Neural progenitor cell (in vitro differentiated cells): ENCODE measurements at regions not wholly inside any gene's neighbourhood (a gene's known extent, or its start where the extent isn't known, plus 50 kb on each side); places are given as distances from the start of the nearest gene placed in this dataset.
"Not testable (repeated sequence)": the region's sequence is repeated elsewhere in the genome, so short reads cannot be mapped to it uniquely, and the experiment has no call there.

Experiments
- DNase-seq: peaks from one replicate; pipeline ENCODE4 v3.0.0-alpha.2; 2016; ENCODE audit warnings: low spot score
- H2AFZ ChIP-seq: fragments of 200-600 bp; sonication (generic); replicated peaks from 2 replicates; pipeline ENCODE4 v1.6.1; 2016; ENCODE audit warnings: antibody characterized with exemption
- H3F3A ChIP-seq: fragments of 200-600 bp; sonication (generic); 2 replicates; pipeline ENCODE4 v1.6.1; 2016; ENCODE audit warnings: antibody characterized with exemption, low read depth
- H3K27ac ChIP-seq: fragments of 200-600 bp; sonication (generic); 2 replicates; pipeline ENCODE4 v1.5.1; 2016; ENCODE audit warnings: mild to moderate bottlenecking
- H3K27me3 ChIP-seq: fragments of 200-600 bp; sonication (generic); 2 replicates; pipeline ENCODE4 v1.6.1; 2016; ENCODE audit warnings: mild to moderate bottlenecking, moderate library complexity
- H3K36me3 ChIP-seq: fragments of 200-600 bp; sonication (generic); 2 replicates; pipeline ENCODE4 v1.5.1; 2016
- H3K4me1 ChIP-seq: fragments of 200-600 bp; sonication (generic); 2 replicates; pipeline ENCODE4 v1.6.1; 2016; ENCODE audit warnings: mixed run types
- H3K4me2 ChIP-seq: fragments of 200-600 bp; sonication (generic); 2 replicates; pipeline ENCODE4 v1.6.1; 2016
- H3K4me3 ChIP-seq: fragments of 200-600 bp; sonication (generic); 2 replicates; pipeline ENCODE4 v1.5.1; 2016
- H3K79me2 ChIP-seq: fragments of 200-600 bp; sonication (generic); 2 replicates; pipeline ENCODE4 v1.6.1; 2016; ENCODE audit warnings: low read depth
- H3K9ac ChIP-seq: fragments of 200-600 bp; sonication (generic); 2 replicates; pipeline ENCODE4 v1.6.1; 2016
- H3K9me3 ChIP-seq: fragments of 200-600 bp; sonication (generic); 2 replicates; pipeline ENCODE4 v1.5.1; 2016; ENCODE audit warnings: low read depth
- H4K20me1 ChIP-seq: fragments of 200-600 bp; sonication (generic); 2 replicates; pipeline ENCODE4 v1.6.1; 2016; ENCODE audit warnings: low read depth
- H3K27ac Mint-ChIP-seq: 3 replicates; pipeline ENCODE4 v1.8.0; 2021; ENCODE audit warnings: mixed read lengths
- H3K27me3 Mint-ChIP-seq: 2 replicates; pipeline ENCODE4 v1.8.0; 2022; ENCODE audit warnings: low read depth, mild to moderate bottlenecking, inconsistent platforms, moderate library complexity, mixed read lengths; ENCODE audit not compliant: insufficient read depth
- H3K36me3 Mint-ChIP-seq: 3 replicates; pipeline ENCODE4 v1.8.0; 2021; ENCODE audit warnings: mixed read lengths
- H3K4me1 Mint-ChIP-seq: 3 replicates; pipeline ENCODE4 v1.8.0; 2021; ENCODE audit warnings: mixed read lengths
- H3K4me3 Mint-ChIP-seq: 3 replicates; pipeline ENCODE4 v1.8.0; 2021; ENCODE audit warnings: mild to moderate bottlenecking, moderate library complexity, mixed read lengths
- H3K9me3 Mint-ChIP-seq: 3 replicates; pipeline ENCODE4 v1.8.0; 2020; ENCODE audit warnings: mixed read lengths

GRCh38 chr9:39463696-39464095, 108.2 kb downstream of the SPATA31A1 start:
- H4K20me1 ChIP-seq, DNase-seq, H3K4me1 ChIP-seq, H3K9me3 ChIP-seq, H3K9ac ChIP-seq, H3K36me3 Mint-ChIP-seq, H3K27me3 ChIP-seq, H3K9me3 Mint-ChIP-seq, H3K79me2 ChIP-seq, H2AFZ ChIP-seq, H3K27ac Mint-ChIP-seq, H3K27ac ChIP-seq, H3K27me3 Mint-ChIP-seq, H3F3A ChIP-seq, H3K36me3 ChIP-seq, H3K4me1 Mint-ChIP-seq: not testable (repeated sequence)
- Histone ChIP-seq H3K4me3 (peak overlapping the region; percentile 50), H3K4me2 (peak overlapping the region; percentile 71)
- H3K4me3 Mint-ChIP-seq, result peak overlapping the region; percentile 95

DNA sequence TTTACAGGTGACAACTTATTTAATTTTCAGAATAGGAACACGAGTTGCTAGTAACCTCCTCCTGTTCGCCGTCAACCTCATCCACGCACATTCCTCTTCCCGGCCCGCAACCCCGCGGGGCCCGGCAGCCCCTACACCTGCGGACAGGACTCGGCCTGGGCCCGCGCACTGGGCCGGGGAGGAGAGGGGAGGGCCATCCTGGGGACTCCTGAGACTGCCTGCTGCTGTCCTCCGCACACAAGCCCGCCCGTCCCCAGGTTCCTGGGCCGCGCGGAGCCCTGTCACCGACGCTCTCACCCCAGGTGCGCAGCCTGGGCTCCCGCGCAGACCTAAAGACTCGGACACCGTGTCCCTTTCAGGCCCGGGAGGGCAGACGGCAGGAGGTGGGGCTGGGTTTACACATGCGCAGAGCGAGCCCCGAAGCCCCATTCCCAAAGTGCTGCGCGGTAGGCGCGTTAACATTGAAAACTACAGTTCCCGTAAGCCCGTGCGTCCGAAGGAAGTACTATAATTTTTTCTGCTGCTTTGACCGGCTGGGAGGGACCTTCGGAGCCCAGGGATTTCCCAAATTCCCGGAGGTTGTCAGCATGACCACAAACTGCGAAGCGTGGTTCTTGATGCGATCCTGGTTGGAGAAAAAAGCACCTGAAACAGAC, 108.8 kb downstream of the SPATA31A1 start:
- peak overlapping the region; percentile 95 for H3K4me3 Mint-ChIP-seq
- not testable (repeated sequence) for H3F3A ChIP-seq, H3K9me3 ChIP-seq, H3K36me3 ChIP-seq, H4K20me1 ChIP-seq, H3K36me3 Mint-ChIP-seq, H3K4me1 Mint-ChIP-seq, H3K9me3 Mint-ChIP-seq, H3K27ac ChIP-seq, H3K4me1 ChIP-seq, H3K27me3 ChIP-seq, H3K79me2 ChIP-seq, H3K27me3 Mint-ChIP-seq, H3K9ac ChIP-seq
- DNase-seq, result peak; percentile 76
- peak overlapping the region; percentile 83 for H3K27ac Mint-ChIP-seq
- Histone ChIP-seq H3K4me2 (peak overlapping the region; percentile 71), H2AFZ (peak overlapping the region; percentile 24), H3K4me3 (peak overlapping the region; percentile 50)

GRCh38 chr9:39474499-39474898, 119.0 kb downstream of the SPATA31A1 start:
- H3K9ac ChIP-seq, H3K27ac ChIP-seq, H3K27ac Mint-ChIP-seq, H3K4me2 ChIP-seq, H2AFZ ChIP-seq, H3K27me3 ChIP-seq, H3K9me3 Mint-ChIP-seq, H3F3A ChIP-seq, H3K27me3 Mint-ChIP-seq, H3K36me3 Mint-ChIP-seq, H4K20me1 ChIP-seq, H3K4me1 ChIP-seq, H3K9me3 ChIP-seq, H3K36me3 ChIP-seq, H3K4me3 Mint-ChIP-seq, H3K4me1 Mint-ChIP-seq, H3K79me2 ChIP-seq, H3K4me3 ChIP-seq, DNase-seq: not testable (repeated sequence)

GRCh38 chr9:39483073-39483472, 127.6 kb downstream of the SPATA31A1 start:
- not testable (repeated sequence) for H3K4me1 ChIP-seq, H3K9me3 ChIP-seq, H3K4me2 ChIP-seq, H3K27me3 Mint-ChIP-seq, H3K27ac ChIP-seq, H4K20me1 ChIP-seq, H3K9ac ChIP-seq, H3K27ac Mint-ChIP-seq, H3K36me3 ChIP-seq, H3K4me3 ChIP-seq, DNase-seq, H3K4me3 Mint-ChIP-seq, H3K36me3 Mint-ChIP-seq, H3K4me1 Mint-ChIP-seq, H3F3A ChIP-seq, H3K9me3 Mint-ChIP-seq, H2AFZ ChIP-seq, H3K27me3 ChIP-seq, H3K79me2 ChIP-seq

- not testable (repeated sequence) for H4K20me1 ChIP-seq, H3K9ac ChIP-seq, H3K4me1 Mint-ChIP-seq, H3K4me3 Mint-ChIP-seq, H3K79me2 ChIP-seq, H3K27ac ChIP-seq, H3K27me3 Mint-ChIP-seq, H3K27me3 ChIP-seq, H3K4me3 ChIP-seq, H3K36me3 Mint-ChIP-seq, DNase-seq, H3K27ac Mint-ChIP-seq, H3K36me3 ChIP-seq, H3K9me3 Mint-ChIP-seq, H3K4me1 ChIP-seq, H2AFZ ChIP-seq, H3F3A ChIP-seq, H3K9me3 ChIP-seq, H3K4me2 ChIP-seq
Measured at GRCh38 chr9:39483880-39484279, 128.4 kb downstream of the SPATA31A1 start.

- not testable (repeated sequence) for H3K4me1 Mint-ChIP-seq, H3K27ac Mint-ChIP-seq
Measured at GRCh38 chr9:39484292-39484691, 128.8 kb downstream of the SPATA31A1 start.

GRCh38 chr9:39487477-39487876, 132.0 kb downstream of the SPATA31A1 start:
- not testable (repeated sequence) for H3K9ac ChIP-seq, DNase-seq, H3F3A ChIP-seq, H3K79me2 ChIP-seq, H3K4me1 ChIP-seq, H3K27ac Mint-ChIP-seq, H2AFZ ChIP-seq, H3K36me3 ChIP-seq, H3K4me2 ChIP-seq, H3K9me3 ChIP-seq, H3K4me3 Mint-ChIP-seq, H3K27me3 Mint-ChIP-seq, H3K36me3 Mint-ChIP-seq, H3K27me3 ChIP-seq, H4K20me1 ChIP-seq, H3K4me1 Mint-ChIP-seq, H3K27ac ChIP-seq, H3K9me3 Mint-ChIP-seq, H3K4me3 ChIP-seq

More at GRCh38 chr9:39484292-39484691, 128.8 kb downstream of the SPATA31A1 start:
- DNase-seq, H3K27me3 ChIP-seq, H3K9me3 Mint-ChIP-seq, H3K4me3 Mint-ChIP-seq, H3K4me1 ChIP-seq, H2AFZ ChIP-seq, H3K36me3 ChIP-seq, H4K20me1 ChIP-seq, H3K9me3 ChIP-seq, H3K4me2 ChIP-seq, H3K36me3 Mint-ChIP-seq, H3K27me3 Mint-ChIP-seq, H3K9ac ChIP-seq, H3F3A ChIP-seq, H3K79me2 ChIP-seq, H3K27ac ChIP-seq, H3K4me3 ChIP-seq: not testable (repeated sequence)

DNA sequence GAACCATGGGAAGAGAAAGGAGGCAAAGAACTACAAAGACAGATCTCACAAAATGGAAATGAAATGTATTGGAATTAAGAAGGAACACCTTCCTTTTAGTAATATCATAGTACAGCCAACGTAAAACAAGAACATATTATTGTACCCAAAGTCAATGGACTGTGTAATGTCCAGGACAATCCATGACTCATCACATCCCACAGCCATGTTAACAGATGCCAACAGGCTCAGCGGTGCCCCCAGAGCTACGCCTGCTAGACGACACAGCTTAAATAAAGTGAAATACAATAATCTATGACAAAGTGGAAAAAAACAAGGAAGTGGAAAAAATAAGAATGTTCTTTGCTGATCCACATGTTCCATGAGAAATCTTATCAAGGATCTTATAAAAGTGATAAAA, 140.8 kb downstream of the SPATA31A1 start:
- H3K27ac Mint-ChIP-seq, H3K4me1 ChIP-seq, H3K79me2 ChIP-seq, H3K9me3 ChIP-seq, H3K4me3 ChIP-seq, H3K27me3 Mint-ChIP-seq, H3K4me3 Mint-ChIP-seq, H2AFZ ChIP-seq, H3K36me3 Mint-ChIP-seq, H4K20me1 ChIP-seq, DNase-seq, H3K36me3 ChIP-seq, H3K9me3 Mint-ChIP-seq, H3K4me1 Mint-ChIP-seq, H3K27me3 ChIP-seq, H3K4me2 ChIP-seq, H3K9ac ChIP-seq, H3F3A ChIP-seq, H3K27ac ChIP-seq: not testable (repeated sequence)
